ENCODE measurements at regions not wholly inside any gene's neighbourhood (a gene's known extent, or its start where the extent isn't known, plus 50 kb on each side); places are given as distances from the start of the nearest gene placed in this dataset.

GRCh38 chr21:31413698-31414097 is 69.6 kb upstream of the TIAM1 start:
- TF ChIP-seq CTCF (IDR thresholded peaks at IDR 0.05; ENCODE audit: control insufficient read depth, extremely low read depth, insufficient read depth), result no peak
- no peak for DNase-seq (ENCODE audit: low read depth)
- no peak overlapping the region for H3K4me3 ChIP-seq (ENCODE audit: low read depth, low read length)

GRCh38 chr21:31410499-31411131 is 66.6 kb upstream of the TIAM1 start:
- TF ChIP-seq CTCF (IDR thresholded peaks at IDR 0.05; ENCODE audit: control insufficient read depth, extremely low read depth, insufficient read depth), result no peak
- DNase-seq (ENCODE audit: low read depth), result no peak
- no peak overlapping the region for H3K4me3 ChIP-seq (ENCODE audit: low read depth, low read length)

GRCh38 chr21:31409831-31410487 is 65.9 kb upstream of the TIAM1 start:
- no peak for DNase-seq (ENCODE audit: low read depth)
- no peak overlapping the region for H3K4me3 ChIP-seq (ENCODE audit: low read depth, low read length)
- no peak for TF ChIP-seq CTCF (IDR thresholded peaks at IDR 0.05; ENCODE audit: control insufficient read depth, extremely low read depth, insufficient read depth)

GRCh38 chr21:31408301-31409088 is 64.4 kb upstream of the TIAM1 start:
- DNase-seq (ENCODE audit: low read depth), result no peak
- no peak overlapping the region for H3K4me3 ChIP-seq (ENCODE audit: low read depth, low read length)
- TF ChIP-seq CTCF (IDR thresholded peaks at IDR 0.05; ENCODE audit: control insufficient read depth, extremely low read depth, insufficient read depth), result no peak

- DNase-seq (ENCODE audit: low read depth), result no peak
- no peak overlapping the region for H3K4me3 ChIP-seq (ENCODE audit: low read depth, low read length)
- TF ChIP-seq CTCF (IDR thresholded peaks at IDR 0.05; ENCODE audit: control insufficient read depth, extremely low read depth, insufficient read depth), result no peak
These were observed 62.4 kb upstream of the TIAM1 start for GRCh38 chr21:31406510-31406909.

- no peak overlapping the region for H3K4me3 ChIP-seq (ENCODE audit: low read depth, low read length)
- no peak for DNase-seq (ENCODE audit: low read depth)
- TF ChIP-seq CTCF (IDR thresholded peaks at IDR 0.05; ENCODE audit: control insufficient read depth, extremely low read depth, insufficient read depth), result no peak
These were observed 61.5 kb upstream of the TIAM1 start for GRCh38 chr21:31405604-31406003.

All from LNCaP clone FGC (cell line).